Astrocyte of the cerebellum (primary cell): ENCODE measurements at regions not wholly inside any gene's neighbourhood (a gene's known extent, or its start where the extent isn't known, plus 50 kb on each side); places are given as distances from the start of the nearest gene placed in this dataset.

Experiments
- DNase-seq: peaks from one replicate; pipeline ENCODE4 v3.0.0-alpha.2; 2011; ENCODE audit warnings: low read depth
- H3K4me3 ChIP-seq: 2 replicates; pipeline ENCODE4 v1.5.1; 2011; ENCODE audit warnings: mild to moderate bottlenecking, low read depth, low read length, moderate library complexity
- CTCF ChIP-seq: IDR thresholded peaks from 2 replicates; pipeline ENCODE4 v1.5.1; 2012; ENCODE audit warnings: low read length, low read depth, moderate library complexity, mild to moderate bottlenecking; ENCODE audit errors: missing control alignments
- in situ Hi-C: cut with HindIII; loops from 2 replicates; pipeline ENCODE4 v1.10.0; 2017; ENCODE audit warnings: low sequenced_read_pairs

DNA sequence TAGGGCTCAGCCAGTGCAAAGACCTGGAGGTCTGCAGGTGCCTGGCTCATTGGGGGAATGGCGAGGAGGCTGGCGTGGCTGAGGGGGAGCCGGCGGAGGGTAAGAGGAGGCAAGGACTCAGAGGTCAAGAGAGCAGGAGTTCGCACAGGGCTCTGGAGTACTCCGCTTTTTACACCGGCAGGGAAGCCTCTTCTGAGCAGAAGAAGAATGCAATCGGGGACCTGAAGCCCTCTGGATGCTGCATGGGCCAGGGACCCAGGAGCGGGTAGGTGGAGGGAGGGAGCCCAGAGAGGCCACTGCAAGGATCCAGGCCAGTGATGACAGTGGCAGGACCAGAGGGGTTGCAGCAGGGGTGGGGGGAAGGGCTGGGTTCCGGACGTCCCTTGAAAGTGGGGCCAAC, 70.4 kb upstream of the TAMM41 start:
- H3K4me3 ChIP-seq: no peak overlapping the region
- no peak for DNase-seq
- in situ Hi-C loops: no loop called here
- TF ChIP-seq CTCF: no peak

DNA sequence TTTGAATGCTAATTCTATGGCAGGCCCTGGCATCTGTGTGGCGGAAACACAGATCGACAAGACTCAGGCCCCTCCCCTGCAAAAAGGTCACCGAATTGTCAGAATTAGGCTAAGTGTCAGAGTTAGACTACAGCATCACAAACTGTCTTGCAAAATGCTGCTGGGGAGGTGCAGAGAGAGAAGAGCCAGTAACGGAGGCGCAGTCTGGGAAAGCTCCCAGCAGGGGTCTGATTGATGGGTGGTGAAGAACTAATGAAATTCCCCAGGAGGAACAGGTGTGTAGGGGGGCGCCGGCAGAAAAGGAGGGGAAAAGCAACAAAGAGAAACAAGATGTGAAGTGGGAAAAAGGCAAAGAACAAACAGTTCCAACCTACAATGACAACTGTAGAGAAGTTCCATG, 72.7 kb upstream of the TAMM41 start:
- in situ Hi-C loops: no loop called here
- no peak for DNase-seq
- no peak overlapping the region for H3K4me3 ChIP-seq
- TF ChIP-seq CTCF: no peak

GRCh38 chr3:11924518-11924917, 77.8 kb upstream of the TAMM41 start:
- no peak overlapping the region for H3K4me3 ChIP-seq
- no peak for DNase-seq
- no peak for TF ChIP-seq CTCF
- in situ Hi-C loops: no loop called here

DNA sequence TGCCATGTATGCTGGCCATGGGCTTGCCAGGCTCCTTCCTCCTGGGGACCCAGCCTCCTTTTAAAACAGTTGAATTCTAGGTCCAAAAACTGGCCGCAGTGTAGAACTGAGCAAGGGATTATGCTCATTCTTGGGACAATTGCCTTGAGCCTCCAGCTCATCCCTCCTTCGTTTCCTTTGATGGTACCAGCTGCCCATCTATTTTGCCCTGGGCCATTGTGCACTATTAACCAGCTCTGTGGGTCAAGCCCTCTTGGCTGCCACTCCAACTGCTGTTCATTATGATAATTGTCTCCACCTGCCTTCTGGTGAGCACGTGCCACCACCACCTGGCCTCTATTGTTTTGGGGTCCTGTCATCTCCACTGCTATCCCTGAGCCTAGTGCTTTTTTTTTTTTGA, 75.8 kb upstream of the SYN2 start:
- TF ChIP-seq CTCF: no peak
- in situ Hi-C loops: no loop called here
- no peak for DNase-seq
- H3K4me3 ChIP-seq: no peak overlapping the region

- no peak for DNase-seq
- TF ChIP-seq CTCF: no peak
- no peak overlapping the region for H3K4me3 ChIP-seq
- in situ Hi-C loops: no loop called here
These were observed 74.7 kb upstream of the SYN2 start for GRCh38 chr3:11929531-11929930.

- no peak overlapping the region for H3K4me3 ChIP-seq
- DNase-seq: no peak
- in situ Hi-C loops: no loop called here
- no peak for TF ChIP-seq CTCF
These were observed 74.1 kb upstream of the SYN2 start for GRCh38 chr3:11930084-11930483.

DNA sequence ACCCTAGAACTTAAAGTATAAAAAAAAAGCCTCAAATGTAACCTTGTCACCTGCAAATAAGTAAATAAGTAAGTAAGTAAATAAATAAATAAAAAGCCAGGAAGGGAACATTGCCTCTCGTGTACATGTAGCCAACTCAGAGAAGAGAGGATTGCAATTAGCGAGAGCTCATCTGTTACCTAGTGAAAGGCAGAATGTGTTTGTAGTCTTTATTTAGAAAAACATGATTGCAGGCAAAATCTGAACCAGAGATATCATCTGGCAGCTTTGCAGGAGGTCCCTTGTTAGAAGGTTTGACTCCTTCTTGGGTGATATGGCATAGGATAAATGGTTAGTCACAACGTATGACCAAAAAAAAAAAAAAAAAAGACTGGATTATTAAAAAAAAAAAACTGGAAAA, 71.6 kb upstream of the SYN2 start:
- no peak overlapping the region for H3K4me3 ChIP-seq
- no peak for DNase-seq
- TF ChIP-seq CTCF: no peak
- in situ Hi-C loops: no loop called here
